ENCODE measurements at regions not wholly inside any gene's neighbourhood (a gene's known extent, or its start where the extent isn't known, plus 50 kb on each side); places are given as distances from the start of the nearest gene placed in this dataset.
"Not testable (repeated sequence)": the region's sequence is repeated elsewhere in the genome, so short reads cannot be mapped to it uniquely, and the experiment has no call there.

GRCh38 chr14:66330916-66331315 is 155.3 kb upstream of the CCDC196 start:
- DNase-seq (ENCODE audit: low spot score) (no peak), ATAC-seq (ENCODE audit: low FRiP score) (no peak)
- no peak for TF ChIP-seq CTCF (IDR thresholded peaks at IDR 0.05)

- DNase-seq (ENCODE audit: low spot score), result not testable (repeated sequence)
These were observed 152.9 kb upstream of the CCDC196 start for GRCh38 chr14:66333293-66333692.

GRCh38 chr14:66341239-66341638 is 144.9 kb upstream of the CCDC196 start:
- no peak for TF ChIP-seq CTCF (IDR thresholded peaks at IDR 0.05)
- no peak for ATAC-seq (ENCODE audit: low FRiP score)
- DNase-seq (ENCODE audit: low spot score), result no peak

More at GRCh38 chr14:66333293-66333692, 152.9 kb upstream of the CCDC196 start:
- ATAC-seq (ENCODE audit: low FRiP score), result not testable (repeated sequence)

- no peak for ATAC-seq (ENCODE audit: low FRiP score)
- DNase-seq (ENCODE audit: low spot score), result no peak
- TF ChIP-seq CTCF (IDR thresholded peaks at IDR 0.05), result no peak
These were observed 140.2 kb upstream of the CCDC196 start for GRCh38 chr14:66345986-66346385.

- TF ChIP-seq CTCF (IDR thresholded peaks at IDR 0.05), result no peak
- ATAC-seq (ENCODE audit: low FRiP score) (no peak), DNase-seq (ENCODE audit: low spot score) (no peak)
These were observed 134.9 kb upstream of the CCDC196 start for GRCh38 chr14:66351310-66351709.

- no peak for TF ChIP-seq CTCF (IDR thresholded peaks at IDR 0.05)
- DNase-seq (ENCODE audit: low spot score) (no peak), ATAC-seq (ENCODE audit: low FRiP score) (no peak)
These were observed 126.7 kb upstream of the CCDC196 start for GRCh38 chr14:66359500-66359899.

GRCh38 chr14:66360366-66360926 is 125.7 kb upstream of the CCDC196 start:
- no peak for TF ChIP-seq CTCF (IDR thresholded peaks at IDR 0.05)
- DNase-seq (ENCODE audit: low spot score) (no peak), ATAC-seq (ENCODE audit: low FRiP score) (no peak)

GRCh38 chr14:66361013-66361412 is 125.2 kb upstream of the CCDC196 start:
- TF ChIP-seq CTCF (IDR thresholded peaks at IDR 0.05), result no peak
- DNase-seq (ENCODE audit: low spot score) (no peak), ATAC-seq (ENCODE audit: low FRiP score) (no peak)

All from omental fat pad (tissue), 3 donors.